CD4-positive, alpha-beta T cell treated with Interferon gamma for 1 hour (primary cell): ENCODE measurements at regions not wholly inside any gene's neighbourhood (a gene's known extent, or its start where the extent isn't known, plus 50 kb on each side); places are given as distances from the start of the nearest gene placed in this dataset.
A peak's percentile ranks its signal among the peaks of the same experiment; 100 is the strongest.

Source experiments
- DNase-seq: peaks from one replicate; pipeline ENCODE4 v3.0.0-alpha.2; 2020

DNA sequence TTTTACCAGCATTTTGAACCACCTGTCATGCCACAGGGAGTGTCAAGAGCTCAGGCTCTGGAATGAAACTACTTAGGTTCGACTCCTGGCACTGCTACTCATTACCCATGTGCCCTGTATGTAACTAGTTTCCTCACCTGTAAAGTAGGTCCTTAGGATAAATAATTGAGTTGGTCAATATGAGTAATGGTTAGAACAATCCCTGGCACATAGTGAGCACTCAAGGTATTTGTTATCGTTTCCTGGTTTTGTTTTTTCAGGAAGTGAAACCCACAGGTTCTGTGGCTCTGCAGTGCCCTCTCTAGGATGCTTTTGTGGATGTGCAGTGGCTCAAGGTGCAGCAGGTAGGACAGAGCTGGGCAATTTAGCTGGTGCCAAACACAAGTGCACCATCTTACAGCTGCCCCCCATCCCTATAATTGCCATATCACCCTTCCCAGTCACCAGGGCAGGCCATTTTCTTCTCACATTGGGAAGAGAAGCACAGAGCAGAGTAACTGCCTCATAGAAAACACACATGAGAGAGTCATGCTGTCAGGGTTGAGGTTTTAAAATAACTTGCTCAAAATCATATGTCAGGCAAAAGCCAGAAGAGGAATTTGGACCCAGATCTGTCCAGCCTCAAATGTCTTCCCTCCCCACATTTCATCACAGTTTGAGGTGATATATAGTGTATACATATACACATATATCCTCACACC lies 297.5 kb downstream of the RPAP3 start:
- DNase-seq: peak; percentile 62

DNA sequence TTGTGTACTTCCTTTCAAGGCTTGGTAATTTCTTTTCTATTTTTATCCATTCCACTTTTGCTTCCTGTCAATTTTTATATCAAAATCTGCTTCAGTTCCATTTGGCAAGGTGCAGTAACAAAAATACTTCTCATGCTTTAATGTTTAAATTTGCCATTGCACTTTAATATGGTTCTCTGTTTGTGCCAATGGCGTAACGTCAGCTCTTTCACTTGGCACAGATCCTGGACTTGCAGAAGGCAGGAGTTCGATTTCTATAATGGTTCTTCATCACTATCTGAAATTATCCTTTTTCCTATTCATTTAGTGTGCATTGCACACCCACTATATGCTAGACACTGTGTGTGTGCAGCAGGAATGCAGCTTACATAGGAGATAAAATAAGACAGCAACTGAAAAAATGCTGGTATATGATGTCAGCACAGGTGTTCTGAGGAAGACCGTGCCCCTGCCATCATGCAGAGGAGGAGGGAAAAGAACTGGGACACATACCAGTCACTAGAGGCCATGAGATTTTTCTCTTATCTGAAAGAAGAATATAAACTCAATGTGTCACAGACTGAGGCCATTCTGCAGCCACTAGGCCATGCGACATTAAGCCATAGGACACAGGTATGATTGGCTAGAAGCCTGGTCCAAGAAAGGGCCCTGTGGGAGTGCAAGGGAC lies 298.2 kb downstream of the RPAP3 start:
- no peak for DNase-seq

DNA sequence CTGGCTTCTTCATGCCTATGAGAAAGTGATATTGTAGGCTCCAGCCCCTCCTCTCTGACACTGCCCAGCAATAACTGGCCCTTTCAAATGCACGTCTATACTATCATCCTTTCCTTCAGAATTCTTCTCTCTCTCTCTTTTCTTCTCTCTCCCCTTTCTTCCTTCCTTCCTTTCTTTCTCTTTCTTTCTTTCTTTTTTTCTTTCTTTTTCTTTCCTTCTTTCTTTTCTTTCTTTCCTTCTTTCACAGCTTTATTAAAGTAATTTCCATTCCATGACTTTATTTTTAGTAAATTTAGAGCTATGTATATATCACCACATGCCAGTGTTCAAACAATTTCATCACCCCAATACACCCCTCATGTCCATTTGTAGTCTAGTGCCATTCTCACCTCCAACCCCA lies 302.1 kb downstream of the RPAP3 start:
- DNase-seq: no peak

DNA sequence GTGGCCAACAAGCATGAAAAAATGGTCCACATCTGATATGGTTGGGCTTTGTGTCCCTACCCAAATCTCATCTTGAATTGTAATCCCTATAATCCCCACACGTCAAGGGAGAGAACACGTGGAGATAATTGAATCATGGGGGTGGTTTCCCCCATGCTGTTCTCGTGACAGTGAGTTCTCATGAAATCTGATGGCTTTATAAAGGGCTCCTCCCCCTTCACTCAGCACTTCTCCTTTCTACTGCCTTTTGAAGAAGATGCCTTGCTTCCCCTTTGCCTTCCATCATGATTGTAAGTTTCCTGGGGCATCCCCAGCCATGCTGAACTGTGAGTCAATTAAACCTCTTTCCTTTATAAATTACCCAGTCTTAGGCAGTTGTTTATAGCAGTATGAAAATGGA lies 304.6 kb downstream of the RPAP3 start:
- DNase-seq: peak; percentile 59

DNA sequence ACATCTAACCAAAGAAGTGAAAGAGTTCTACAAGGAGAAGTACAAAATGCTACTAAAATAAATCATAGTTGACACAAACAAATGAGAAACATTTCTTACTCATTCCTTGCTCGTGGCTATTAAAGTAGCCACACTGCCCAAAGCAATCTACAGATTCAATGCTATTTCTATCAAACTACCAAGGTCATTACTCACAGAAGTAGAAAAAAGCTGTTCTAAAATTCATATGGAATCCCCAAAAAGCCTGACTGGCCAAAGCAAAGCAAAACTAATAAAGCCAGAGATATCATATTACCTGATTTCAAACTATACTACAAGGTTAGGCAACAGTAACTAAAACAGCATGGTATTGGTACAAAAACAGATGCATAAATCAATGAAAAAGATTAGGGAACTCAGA lies 305.6 kb downstream of the RPAP3 start:
- DNase-seq: no peak

DNA sequence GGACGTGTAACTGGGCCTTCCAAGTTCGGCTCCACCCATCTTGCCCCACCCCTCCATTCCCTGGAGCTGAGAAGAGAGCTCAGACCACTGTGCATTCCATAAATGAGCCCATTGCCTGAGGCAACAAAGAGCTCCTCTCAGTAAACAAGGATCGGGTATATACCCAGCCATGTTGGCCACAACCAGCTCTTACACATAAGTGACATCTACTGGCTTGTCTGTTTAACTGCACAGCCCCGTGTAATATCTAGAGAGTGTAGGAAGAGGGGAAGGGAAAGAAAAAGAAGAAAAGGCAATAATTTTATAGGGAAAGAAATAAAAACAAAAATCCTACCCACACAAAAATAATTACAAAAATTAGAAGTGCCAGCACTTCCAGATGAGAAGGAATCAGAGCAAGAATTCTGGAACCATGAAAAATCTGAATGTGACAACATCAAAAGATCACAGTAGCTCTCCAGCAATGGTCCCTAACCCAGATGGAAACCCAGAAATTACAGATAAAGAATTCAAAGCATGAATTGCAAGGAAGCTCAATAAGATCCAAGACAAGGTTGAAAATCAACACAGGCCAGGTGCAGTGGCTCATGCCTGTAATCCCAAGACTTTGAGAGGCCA lies 308.1 kb downstream of the RPAP3 start:
- DNase-seq: peak; percentile 46

DNA sequence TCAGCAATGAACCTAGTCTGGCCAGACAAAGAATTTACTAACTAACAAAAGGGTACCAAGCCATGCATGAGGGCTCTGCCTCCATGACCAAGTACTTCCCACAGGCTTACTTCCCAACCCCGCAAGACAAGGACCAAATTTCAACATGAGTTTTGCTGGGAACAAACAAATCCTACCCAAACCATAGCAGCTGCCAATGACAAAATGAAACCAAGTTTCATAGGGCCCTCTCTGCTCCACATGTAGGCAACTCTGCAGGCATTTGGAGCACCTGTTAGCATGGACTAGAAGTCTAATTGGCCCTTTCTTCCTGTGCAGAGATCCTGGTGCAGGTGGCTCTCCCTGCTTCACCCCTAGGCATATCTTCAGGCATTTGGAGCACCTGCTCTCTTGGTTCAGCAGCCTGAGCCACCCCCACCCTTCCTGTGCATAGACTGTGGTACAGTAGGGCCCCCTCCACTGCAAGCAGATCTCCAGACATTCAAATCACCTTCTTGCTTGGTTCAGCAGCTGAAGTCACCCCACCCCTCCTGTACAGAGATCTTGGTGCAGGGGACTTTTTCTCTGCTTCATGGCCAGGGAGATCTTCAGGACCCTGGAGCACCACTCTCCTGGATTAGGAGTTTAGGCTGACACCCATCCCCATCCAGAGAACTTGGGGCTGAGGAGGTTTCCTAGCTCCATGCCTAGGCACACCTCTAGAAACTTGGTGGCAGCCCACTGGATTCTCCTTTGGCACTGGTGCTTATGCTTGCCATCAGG lies 308.7 kb downstream of the RPAP3 start:
- peak; percentile 32 for DNase-seq

DNA sequence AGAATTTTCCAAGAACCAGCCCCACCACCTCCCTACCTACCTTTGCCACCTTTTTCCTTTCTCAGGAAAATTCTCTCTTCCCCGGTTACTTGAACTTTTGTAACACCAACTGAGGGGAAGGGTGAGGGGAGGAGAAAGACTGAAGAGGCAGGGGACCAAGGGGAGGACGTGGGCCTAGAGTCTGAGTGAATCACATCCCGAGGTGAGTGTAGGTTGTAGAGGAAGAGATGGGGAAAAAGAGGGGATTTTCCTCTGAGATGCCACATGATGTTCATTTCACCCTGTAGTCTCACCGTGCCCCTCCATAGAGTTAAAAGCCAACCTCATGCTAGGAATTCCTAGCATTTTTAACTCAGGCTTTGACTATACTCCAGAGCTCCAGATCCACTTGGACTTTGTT lies 311.8 kb downstream of the RPAP3 start:
- DNase-seq: no peak

DNA sequence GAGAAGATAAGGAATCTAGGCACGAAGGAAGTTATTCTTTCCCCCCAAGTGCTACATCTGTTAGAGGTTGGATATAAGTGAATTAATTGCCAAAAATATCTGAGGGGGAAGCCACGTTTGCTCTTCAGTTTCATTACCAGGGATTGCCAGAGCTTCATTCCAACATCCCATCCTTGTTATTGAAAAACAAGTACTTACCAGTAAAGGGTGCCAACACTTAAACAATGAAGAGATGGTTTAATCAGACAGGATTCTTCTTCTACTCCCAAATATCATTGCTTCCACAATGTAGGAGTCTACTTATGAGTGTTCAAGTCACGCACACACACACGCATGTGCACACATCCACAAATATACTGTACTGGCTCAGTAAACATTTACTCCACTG lies 312.4 kb downstream of the RPAP3 start:
- DNase-seq: no peak

DNA sequence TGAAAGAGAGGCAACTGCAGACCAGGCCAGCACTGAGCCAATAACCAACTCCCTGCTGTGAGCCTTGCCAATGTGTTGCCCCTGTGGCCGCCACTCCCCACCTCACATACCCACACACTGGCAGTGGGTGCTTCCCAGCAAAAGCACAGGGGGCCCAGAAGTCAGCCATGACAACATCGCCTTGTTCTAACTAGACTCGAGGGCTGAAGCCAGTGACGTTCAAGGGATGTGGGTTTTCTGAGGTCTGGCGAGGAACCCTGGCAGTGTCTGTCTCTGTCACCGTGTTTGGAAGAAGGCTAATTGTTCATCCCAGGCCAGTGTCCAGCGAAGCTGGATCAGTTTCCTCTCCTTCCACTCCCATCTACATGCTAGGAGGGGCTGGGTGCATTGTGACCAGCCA lies 311.8 kb upstream of the AMIGO2 start:
- DNase-seq: peak; percentile 76

DNA sequence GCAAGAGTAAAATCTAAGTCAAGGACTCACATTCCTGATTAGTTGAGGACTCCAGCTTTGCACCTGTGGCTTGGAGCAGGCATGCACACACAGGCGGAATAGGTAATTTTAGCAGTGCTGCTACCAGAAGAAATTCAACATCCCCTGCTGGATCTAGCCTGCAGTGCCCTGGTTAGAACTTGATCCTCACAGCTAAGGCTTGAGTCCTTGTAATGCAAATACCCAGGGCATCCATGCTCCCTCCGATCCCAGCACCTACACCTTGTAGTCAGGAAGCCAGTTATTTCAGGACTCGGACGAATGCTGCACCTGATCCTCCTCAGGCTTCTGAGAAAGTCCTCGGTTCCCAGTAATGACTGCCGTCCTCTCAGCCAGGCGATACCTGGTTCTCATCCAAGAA lies 309.0 kb upstream of the AMIGO2 start:
- DNase-seq: no peak

DNA sequence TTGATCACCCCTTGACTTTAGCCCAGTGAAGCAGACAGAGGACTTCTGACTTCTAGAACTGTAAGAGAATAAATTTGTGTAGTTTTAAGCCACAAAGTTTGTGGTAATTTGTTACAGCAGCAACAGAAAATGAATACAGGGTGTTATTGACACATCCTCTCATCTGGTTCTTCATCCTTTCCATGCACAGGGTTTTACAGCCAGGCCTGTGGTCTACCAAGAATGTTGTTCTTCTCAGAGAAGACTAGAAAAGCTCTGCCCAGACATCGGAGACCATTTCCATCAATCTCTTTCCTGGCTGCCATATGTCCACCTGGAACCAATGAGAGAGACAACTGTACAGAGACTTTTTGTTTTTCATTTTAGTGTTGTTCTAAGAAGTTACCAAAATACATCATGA lies 308.2 kb upstream of the AMIGO2 start:
- DNase-seq: no peak

DNA sequence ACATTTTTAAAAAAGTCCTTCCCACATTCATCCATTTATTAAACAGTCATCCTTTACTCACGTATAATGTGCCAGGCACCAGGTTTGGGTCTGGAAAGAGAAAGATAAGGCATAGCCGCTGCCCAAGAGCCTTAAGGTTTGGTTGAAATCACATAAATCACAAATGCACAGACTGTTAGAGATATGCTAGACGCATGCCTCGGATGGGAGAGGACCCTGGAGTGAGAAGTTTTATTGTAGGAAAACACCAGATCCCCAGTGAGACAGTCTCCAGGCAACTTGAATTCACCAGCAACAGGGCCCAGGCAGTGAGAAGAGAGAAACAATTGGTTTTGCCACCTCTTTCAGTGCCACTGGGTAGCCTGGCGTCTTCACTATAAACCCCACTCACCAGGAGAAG lies 305.9 kb upstream of the AMIGO2 start:
- no peak for DNase-seq

DNA sequence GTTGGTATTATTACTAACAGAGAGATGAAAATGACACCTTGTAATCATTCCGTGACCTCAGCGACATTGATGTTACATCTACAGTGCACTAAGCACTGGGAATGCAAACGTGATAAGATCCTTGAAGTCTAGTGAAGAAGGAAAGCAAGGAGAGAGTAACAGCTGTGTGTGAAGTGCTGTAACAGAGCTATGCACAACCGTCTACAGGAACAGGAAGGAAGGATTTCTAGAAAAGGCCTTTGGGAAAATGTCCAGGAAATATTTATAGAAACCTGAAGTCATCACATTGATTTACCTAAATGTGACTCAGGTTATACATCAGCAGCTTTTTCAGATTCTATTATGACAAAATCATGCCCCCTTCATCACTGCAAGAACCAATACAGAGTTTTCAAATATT lies 304.2 kb upstream of the AMIGO2 start:
- DNase-seq: no peak

DNA sequence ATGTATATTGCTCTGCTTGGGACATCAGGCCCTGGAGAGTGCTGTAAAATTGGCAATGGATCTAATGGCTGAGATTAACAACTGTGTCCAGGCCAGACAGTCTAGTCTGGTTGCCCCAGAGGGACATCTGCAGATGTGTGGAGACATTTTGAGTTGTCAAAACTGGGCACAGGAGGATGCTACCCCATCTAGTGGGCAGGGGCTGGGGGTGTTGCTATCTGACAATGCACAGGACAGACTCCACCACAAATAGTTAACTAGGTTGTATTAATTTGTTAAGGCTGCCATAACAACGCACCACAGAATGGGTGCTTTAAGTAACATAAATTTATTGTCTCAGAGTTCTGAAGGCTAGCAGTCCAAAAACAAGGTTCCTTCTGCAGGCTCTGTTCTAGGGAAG lies 302.5 kb upstream of the AMIGO2 start:
- DNase-seq: no peak

DNA sequence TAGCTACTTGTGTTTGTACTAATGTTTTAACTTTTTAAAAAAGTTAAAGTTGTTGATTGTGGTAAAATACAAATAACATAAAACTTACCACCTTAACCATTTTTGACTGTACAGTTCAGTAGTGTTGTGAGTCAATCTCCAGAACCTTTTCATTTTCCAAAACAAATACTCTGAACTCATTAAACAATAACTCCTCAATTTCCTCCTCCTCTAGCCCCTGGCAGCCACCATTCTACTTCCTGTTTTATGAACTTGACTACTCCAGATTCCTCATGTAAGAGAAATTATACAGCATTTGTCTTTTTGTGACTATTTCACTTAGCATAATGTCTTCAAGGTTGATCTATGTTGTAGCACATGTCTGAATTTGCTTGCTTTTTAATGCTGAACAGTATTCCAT lies 299.1 kb upstream of the AMIGO2 start:
- no peak for DNase-seq

DNA sequence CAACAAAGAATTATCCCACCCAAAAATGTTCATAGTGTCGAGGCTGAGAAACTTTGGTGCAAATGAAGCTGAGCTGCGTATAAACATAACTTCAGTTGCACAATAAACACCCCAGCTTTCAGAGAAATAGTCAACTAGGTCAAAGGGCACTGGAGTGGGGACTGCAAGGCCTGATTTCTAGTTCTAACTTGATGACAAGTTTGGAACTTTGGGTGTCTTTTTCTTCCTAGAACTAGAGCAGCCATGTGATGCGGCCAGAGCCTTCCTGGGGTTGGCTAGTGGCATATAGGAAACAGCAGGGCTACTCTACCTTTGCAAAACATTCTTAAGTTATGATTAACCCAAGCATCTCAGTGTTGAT lies 298.4 kb upstream of the AMIGO2 start:
- DNase-seq: no peak

DNA sequence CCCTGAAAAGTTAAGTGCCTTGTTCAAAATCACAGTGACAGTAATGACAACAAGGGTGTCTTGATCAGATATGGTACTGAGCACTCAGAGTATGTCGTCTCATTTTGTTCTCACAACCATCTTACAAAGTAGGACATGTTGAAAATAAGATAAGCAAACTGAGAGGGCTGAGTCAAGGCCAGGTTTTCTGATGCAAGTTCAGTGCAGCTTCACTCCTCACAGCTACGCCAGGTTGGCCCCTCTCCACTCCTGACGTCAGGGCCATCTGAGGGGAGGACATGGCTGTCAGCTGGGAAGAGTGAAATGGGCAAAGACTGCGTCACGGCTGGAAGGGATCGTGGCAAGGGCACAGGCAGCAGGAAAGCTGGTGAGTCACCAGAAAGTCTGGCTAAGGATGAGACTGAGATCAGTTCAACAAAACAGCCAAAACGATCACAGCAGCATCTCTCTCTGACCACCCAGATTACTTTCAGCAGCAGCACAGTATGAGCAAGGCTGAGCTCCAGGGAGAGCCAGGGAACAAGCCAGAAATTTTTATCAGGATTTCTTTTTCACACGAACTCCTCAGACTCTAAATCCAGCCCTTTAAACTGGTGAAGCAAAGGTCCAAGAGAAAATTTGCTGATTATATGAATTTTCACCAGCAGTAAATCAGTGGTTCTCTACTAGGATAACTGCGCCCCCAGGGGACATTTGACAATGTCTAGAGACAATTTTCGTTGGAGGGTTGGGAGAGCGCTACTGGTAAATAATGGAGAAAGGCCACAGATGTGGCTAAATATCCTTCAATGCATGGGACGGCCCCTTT lies 297.9 kb upstream of the AMIGO2 start:
- no peak for DNase-seq

DNA sequence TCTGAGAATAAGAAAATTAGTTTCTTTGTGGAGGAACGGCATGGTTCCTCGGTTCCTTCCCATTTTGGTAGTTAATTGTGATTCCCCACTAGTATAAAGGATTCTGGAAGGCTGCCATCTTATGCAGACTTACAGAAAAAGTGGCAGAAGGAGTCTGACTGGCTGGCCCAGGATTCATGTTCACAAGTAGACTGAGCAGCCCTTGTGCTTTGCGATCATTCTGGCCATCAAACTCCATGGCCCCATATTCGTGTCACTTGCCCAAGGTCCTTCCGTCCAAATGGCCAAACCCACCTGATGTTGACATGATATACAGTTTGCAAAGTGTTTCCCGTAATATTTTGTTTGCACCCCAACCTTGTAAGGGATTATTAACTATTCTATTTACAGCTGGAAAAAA lies 297.2 kb upstream of the AMIGO2 start:
- DNase-seq: no peak

DNA sequence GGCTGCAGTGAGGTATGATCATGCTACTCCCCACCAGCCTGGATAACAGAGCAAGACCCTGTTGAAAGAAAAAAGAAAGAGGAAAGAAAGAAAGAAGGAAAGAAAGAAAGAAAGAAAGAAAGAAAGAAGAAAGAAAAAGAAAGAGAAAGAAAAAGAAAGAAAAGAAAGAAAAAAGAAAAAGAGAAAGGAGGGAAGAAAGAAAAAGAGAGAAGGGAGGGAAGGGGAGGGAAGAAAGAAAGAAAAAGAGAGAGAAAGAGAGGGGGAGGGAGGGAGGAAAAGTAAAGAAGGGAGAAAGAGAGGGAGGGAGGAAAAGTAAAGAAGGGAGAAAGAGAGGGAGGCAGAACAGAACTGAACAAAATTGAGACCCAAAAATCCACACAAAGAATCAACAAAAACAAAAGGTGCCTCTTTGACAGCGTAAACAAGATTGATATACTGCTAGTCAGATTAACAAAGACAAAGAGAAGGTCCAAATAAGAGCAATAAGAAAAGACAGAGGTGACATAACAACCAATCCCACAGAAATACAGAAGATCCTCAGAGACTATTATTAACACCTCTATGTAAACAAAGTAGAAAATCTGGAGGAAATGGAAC lies 293.9 kb upstream of the AMIGO2 start:
- no peak for DNase-seq

DNA sequence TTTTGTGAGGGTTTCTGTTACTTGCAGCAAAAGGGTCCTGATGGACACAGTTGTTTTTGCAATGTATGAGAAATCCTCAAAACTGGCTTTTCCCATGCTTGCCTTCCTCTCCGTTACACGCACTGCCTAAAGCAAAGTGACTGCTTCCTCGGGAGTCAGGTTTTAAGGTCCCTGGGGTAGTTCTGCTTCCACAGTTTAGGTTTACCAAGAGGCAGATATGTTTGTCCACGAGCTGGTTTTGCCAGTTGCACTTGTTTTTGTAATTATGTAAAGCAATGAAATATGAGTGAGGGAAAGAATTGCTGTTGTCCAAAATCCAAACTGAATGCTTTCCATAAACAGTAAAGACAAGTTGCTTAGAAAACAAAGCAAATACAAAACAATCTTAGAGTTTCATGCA lies 290.7 kb upstream of the AMIGO2 start:
- DNase-seq: no peak

DNA sequence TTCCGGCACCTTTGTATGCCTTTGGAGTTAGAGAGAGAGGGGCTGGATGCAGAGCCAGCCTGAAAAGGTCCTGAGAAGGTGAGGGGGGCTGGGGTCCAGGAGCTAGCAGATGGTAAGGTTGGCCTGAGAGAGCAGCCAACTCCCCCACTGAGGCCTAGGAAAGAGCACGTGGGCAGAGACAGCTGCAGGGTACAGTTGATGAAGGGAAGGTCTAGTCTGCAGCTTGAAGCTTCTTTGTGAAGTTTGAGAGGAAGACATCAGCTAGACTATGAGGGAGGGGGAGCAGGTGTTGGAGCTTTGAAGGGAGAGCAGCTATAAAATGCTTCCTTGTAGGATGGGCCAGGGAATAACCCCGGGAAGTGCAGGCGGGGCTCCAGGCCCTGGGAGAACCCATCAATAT lies 289.3 kb upstream of the AMIGO2 start:
- no peak for DNase-seq
